Fibroblast of lung (primary cell): ENCODE measurements at regions not wholly inside any gene's neighbourhood (a gene's known extent, or its start where the extent isn't known, plus 50 kb on each side); places are given as distances from the start of the nearest gene placed in this dataset.

Source experiments
- DNase-seq, 2 donors: peaks; one replicate each; pipeline versions ENCODE4 v3.0.0 to v3.0.0-alpha.2; 2010; ENCODE audit warnings: low read depth in 2 of 2
- H2AFZ ChIP-seq: 2 replicates; pipeline ENCODE4 v1.5.1; 2012; ENCODE audit warnings: low read length, control low read depth, inconsistent platforms
- H3K27ac ChIP-seq: 2 replicates; pipeline ENCODE4 v1.5.1; 2011; ENCODE audit warnings: low read length, control low read depth; ENCODE audit not compliant: insufficient read depth
- H3K27me3 ChIP-seq: 2 replicates; pipeline ENCODE4 v1.5.1; 2011; ENCODE audit warnings: mild to moderate bottlenecking, low read length; ENCODE audit not compliant: control insufficient read depth, insufficient read depth
- H3K36me3 ChIP-seq: 2 replicates; pipeline ENCODE4 v1.5.1; 2011; ENCODE audit warnings: low read length; ENCODE audit not compliant: control insufficient read depth, insufficient read depth
- H3K4me1 ChIP-seq: 2 replicates; pipeline ENCODE4 v1.5.1; 2011; ENCODE audit warnings: low read length; ENCODE audit not compliant: control insufficient read depth, insufficient read depth; ENCODE audit errors: extremely low read depth
- H3K4me2 ChIP-seq: 2 replicates; pipeline ENCODE4 v1.5.1; 2011; ENCODE audit warnings: low read length, control low read depth; ENCODE audit not compliant: insufficient read depth; ENCODE audit errors: extremely low read depth
- H3K4me3 ChIP-seq, 4 experiments: fragments of 200-600 bp in 1 of 4; sonication (generic) in 1 of 4; replicated peaks in 1 of 4; 2 replicates each; pipeline ENCODE4 v1.5.1; 2011 to 2016; ENCODE audit warnings: low read length in 4 of 4, low read depth in 3 of 4, mild to moderate bottlenecking in 3 of 4, control low read depth in 2 of 4, inconsistent platforms in 1 of 4, mixed read lengths in 1 of 4; ENCODE audit not compliant: insufficient read depth in 1 of 4; ENCODE audit errors: control extremely low read depth in 1 of 4
- H3K79me2 ChIP-seq: 2 replicates; pipeline ENCODE4 v1.5.1; 2012; ENCODE audit warnings: mild to moderate bottlenecking, low read length, inconsistent platforms; ENCODE audit not compliant: control insufficient read depth, insufficient read depth
- H3K9ac ChIP-seq: 2 replicates; pipeline ENCODE4 v1.5.1; 2011; ENCODE audit warnings: mild to moderate bottlenecking, low read length, control low read depth; ENCODE audit not compliant: insufficient read depth
- H3K9me3 ChIP-seq: 2 replicates; pipeline ENCODE4 v1.5.1; 2012; ENCODE audit warnings: low read depth, low read length; ENCODE audit not compliant: control insufficient read depth, insufficient read depth
- H4K20me1 ChIP-seq: 2 replicates; pipeline ENCODE4 v1.5.1; 2011; ENCODE audit warnings: low read length; ENCODE audit not compliant: control insufficient read depth, insufficient read depth; ENCODE audit errors: extremely low read depth
- CTCF ChIP-seq, 2 donors: IDR thresholded peaks in 1 of 2; conservative IDR thresholded peaks in 1 of 2; 1 replicate in 1 of 2; 2 replicates in 1 of 2; pipeline ENCODE4 v1.5.1; 2011 to 2012; ENCODE audit warnings: low read length in 2 of 2, control low read depth in 1 of 2, inconsistent platforms in 1 of 2, low read depth in 1 of 2, mild to moderate bottlenecking in 1 of 2
- EZH2 ChIP-seq: IDR thresholded peaks from 2 replicates; pipeline ENCODE4 v1.5.1; 2012; ENCODE audit warnings: low read length, control low read depth, mild to moderate bottlenecking; ENCODE audit errors: missing control alignments

- Histone ChIP-seq H3K36me3 (no peaks in the 10 kb centered on the region), H2AFZ (no peak overlapping the region), H3K9me3 (no peaks in the 10 kb centered on the region), H3K27ac (no peak overlapping the region), H3K9ac (no peak overlapping the region), H3K27me3 (no peaks in the 10 kb centered on the region), H3K4me1 (no peaks in the 10 kb centered on the region), H3K4me2 (no peak overlapping the region), H3K79me2 (no peaks in the 10 kb centered on the region), H4K20me1 (no peaks in the 10 kb centered on the region), H3K4me3 (no peak overlapping the region)
- TF ChIP-seq CTCF (conservative IDR thresholded peaks at IDR 0.05 in 1 of 2, IDR thresholded peaks at IDR 0.05 in 1 of 2; ENCODE audit: low read depth in 1 of 2, low read length in 2 of 2) = no peak
- TF ChIP-seq EZH2 = no peak
- DNase-seq = no peak
Measured at GRCh38 chr10:65805511-65805910, 1120.3 kb upstream of the LRRTM3 start.

GRCh38 chr10:65805993-65806392, 1119.8 kb upstream of the LRRTM3 start:
- H3K27me3 ChIP-seq = no peaks in the 10 kb centered on the region

GRCh38 chr10:65808687-65809333, 1117.0 kb upstream of the LRRTM3 start:
- Histone ChIP-seq H3K27me3 (no peaks in the 10 kb centered on the region), H3K79me2 (no peaks in the 10 kb centered on the region), H3K4me1 (no peaks in the 10 kb centered on the region), H2AFZ (no peak overlapping the region), H3K36me3 (no peaks in the 10 kb centered on the region), H3K4me3 (no peak overlapping the region), H4K20me1 (no peaks in the 10 kb centered on the region), H3K9ac (no peak overlapping the region), H3K27ac (no peak overlapping the region), H3K4me2 (no peak overlapping the region), H3K9me3 (no peaks in the 10 kb centered on the region)
- no peak for DNase-seq
- no peak for TF ChIP-seq EZH2
- TF ChIP-seq CTCF (conservative IDR thresholded peaks at IDR 0.05 in 1 of 2, IDR thresholded peaks at IDR 0.05 in 1 of 2; ENCODE audit: low read depth in 1 of 2, low read length in 2 of 2) = no peak

More at GRCh38 chr10:65805993-65806392, 1119.8 kb upstream of the LRRTM3 start:
- Histone ChIP-seq H3K4me2 (no peak overlapping the region), H2AFZ (no peak overlapping the region), H3K36me3 (no peaks in the 10 kb centered on the region), H4K20me1 (no peaks in the 10 kb centered on the region), H3K9me3 (no peaks in the 10 kb centered on the region), H3K79me2 (no peaks in the 10 kb centered on the region), H3K9ac (no peak overlapping the region), H3K27ac (no peak overlapping the region), H3K4me1 (no peaks in the 10 kb centered on the region), H3K4me3 (no peak overlapping the region)
- DNase-seq = peak in 1 of 2 donors; percentile 5
- TF ChIP-seq EZH2 (no peak), CTCF (conservative IDR thresholded peaks at IDR 0.05 in 1 of 2, IDR thresholded peaks at IDR 0.05 in 1 of 2; ENCODE audit: low read depth in 1 of 2, low read length in 2 of 2) (no peak)
